ENCODE measurements at regions not wholly inside any gene's neighbourhood (a gene's known extent, or its start where the extent isn't known, plus 50 kb on each side); places are given as distances from the start of the nearest gene placed in this dataset.

- TF ChIP-seq CTCF (IDR thresholded peaks at IDR 0.05; ENCODE audit: poor library complexity, severe bottlenecking) (no peak), REST (IDR thresholded peaks at IDR 0.05; ENCODE audit: borderline replicate concordance) (no peak), EZH2 (IDR thresholded peaks at IDR 0.05; ENCODE audit: borderline replicate concordance, insufficient read depth, low read length, poor library complexity, severe bottlenecking) (no peak), TAF1 (IDR thresholded peaks at IDR 0.05; ENCODE audit: low read depth) (no peak), EP300 (conservative IDR thresholded peaks at IDR 0.05; ENCODE audit: poor library complexity, severe bottlenecking) (no peak), RAD21 (conservative IDR thresholded peaks at IDR 0.05) (no peak), POLR2AphosphoS5 (IDR thresholded peaks at IDR 0.05) (no peak), MXI1 (conservative IDR thresholded peaks at IDR 0.05; ENCODE audit: poor library complexity, severe bottlenecking) (no peak)
Measured at GRCh38 chr1:189226779-189227178, 1250.9 kb downstream of the BRINP3 start.
